GM23338 (cell line): ENCODE measurements at regions not wholly inside any gene's neighbourhood (a gene's known extent, or its start where the extent isn't known, plus 50 kb on each side); places are given as distances from the start of the nearest gene placed in this dataset.

Experiments
- CREB1 ChIP-seq: fragments of 250-450 bp; sonication (Bioruptor Pico); IDR thresholded peaks from 2 replicates; pipeline ENCODE4 v1.5.0; 2020; ENCODE audit warnings: low read depth, mild to moderate bottlenecking, moderate library complexity
- EZH2 ChIP-seq: fragments of 200-600 bp; sonication (generic); IDR thresholded peaks from one replicate; pipeline ENCODE4 v1.8.0; 2017; ENCODE audit warnings: antibody characterized with exemption, mild to moderate bottlenecking, low read depth; ENCODE audit not compliant: unreplicated experiment
- EZH2phosphoT487 ChIP-seq: fragments of 200-600 bp; sonication (generic); IDR thresholded peaks from one replicate; pipeline ENCODE4 v1.8.1; 2018; ENCODE audit warnings: antibody characterized with exemption; ENCODE audit not compliant: unreplicated experiment
- JUNB ChIP-seq: IDR thresholded peaks from one replicate; pipeline ENCODE4 v1.6.1; 2016; ENCODE audit warnings: antibody characterized with exemption; ENCODE audit not compliant: unreplicated experiment
- POLR2AphosphoS5 ChIP-seq: IDR thresholded peaks from 2 replicates; pipeline ENCODE4 v1.6.1; 2016; ENCODE audit warnings: antibody characterized with exemption, low read depth
- REST ChIP-seq: IDR thresholded peaks from one replicate; pipeline ENCODE4 v1.6.1; 2018; ENCODE audit warnings: antibody characterized with exemption; ENCODE audit not compliant: unreplicated experiment
- ZNF331 ChIP-seq: fragments of 250-450 bp; sonication (Bioruptor Pico); IDR thresholded peaks from 2 replicates; pipeline ENCODE4 v1.5.0; 2020; ENCODE audit warnings: low read depth, mild to moderate bottlenecking, moderate library complexity
- ZNF462 ChIP-seq: fragments of 250-450 bp; sonication (Bioruptor Pico); IDR thresholded peaks from 2 replicates; pipeline ENCODE4 v1.5.0; 2020; ENCODE audit warnings: mild to moderate bottlenecking, moderate library complexity
- TF ChIP-seq, protein P1 (sequence below), 2 experiments: fragments of 200-600 bp in 1 of 2; sonication (generic) in 1 of 2; conservative IDR thresholded peaks; 2 replicates each; pipeline versions ENCODE4 v1.5.1 to v1.6.1; 2016 to 2017; ENCODE audit warnings: antibody characterized with exemption in 2 of 2, low read depth in 2 of 2, mild to moderate bottlenecking in 2 of 2, moderate library complexity in 1 of 2

GRCh38 chr5:167030500-167031120 is 1260.8 kb upstream of the WWC1 start:
- TF ChIP-seq, protein P1, sequence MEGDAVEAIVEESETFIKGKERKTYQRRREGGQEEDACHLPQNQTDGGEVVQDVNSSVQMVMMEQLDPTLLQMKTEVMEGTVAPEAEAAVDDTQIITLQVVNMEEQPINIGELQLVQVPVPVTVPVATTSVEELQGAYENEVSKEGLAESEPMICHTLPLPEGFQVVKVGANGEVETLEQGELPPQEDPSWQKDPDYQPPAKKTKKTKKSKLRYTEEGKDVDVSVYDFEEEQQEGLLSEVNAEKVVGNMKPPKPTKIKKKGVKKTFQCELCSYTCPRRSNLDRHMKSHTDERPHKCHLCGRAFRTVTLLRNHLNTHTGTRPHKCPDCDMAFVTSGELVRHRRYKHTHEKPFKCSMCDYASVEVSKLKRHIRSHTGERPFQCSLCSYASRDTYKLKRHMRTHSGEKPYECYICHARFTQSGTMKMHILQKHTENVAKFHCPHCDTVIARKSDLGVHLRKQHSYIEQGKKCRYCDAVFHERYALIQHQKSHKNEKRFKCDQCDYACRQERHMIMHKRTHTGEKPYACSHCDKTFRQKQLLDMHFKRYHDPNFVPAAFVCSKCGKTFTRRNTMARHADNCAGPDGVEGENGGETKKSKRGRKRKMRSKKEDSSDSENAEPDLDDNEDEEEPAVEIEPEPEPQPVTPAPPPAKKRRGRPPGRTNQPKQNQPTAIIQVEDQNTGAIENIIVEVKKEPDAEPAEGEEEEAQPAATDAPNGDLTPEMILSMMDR (conservative IDR thresholded peaks at IDR 0.05; ENCODE audit: low read depth in 2 of 2), result peak; percentile 76 to 89
- TF ChIP-seq EZH2, result no peak
- TF ChIP-seq REST, result no peak
- no peak for TF ChIP-seq ZNF462 (CRISPR knock-in tag)
- TF ChIP-seq EZH2phosphoT487, result no peak
- no peak for TF ChIP-seq POLR2AphosphoS5
- no peak for TF ChIP-seq JUNB
- no peak for TF ChIP-seq CREB1 (CRISPR knock-in tag)
- TF ChIP-seq ZNF331 (CRISPR knock-in tag), result no peak
